Stomach (tissue), 4 donors: ENCODE measurements at regions not wholly inside any gene's neighbourhood (a gene's known extent, or its start where the extent isn't known, plus 50 kb on each side); places are given as distances from the start of the nearest gene placed in this dataset.

Source experiments
- EP300 ChIP-seq: sonication (generic); formaldehyde crosslinking; IDR thresholded peaks from one replicate; pipeline ENCODE4 v1.6.1; 2017; ENCODE audit warnings: antibody characterized with exemption
- POLR2A ChIP-seq, 4 donors: fragments of 450-650 bp; IDR thresholded peaks; one replicate each; pipeline ENCODE4 v1.6.1; 2016; ENCODE audit warnings: antibody characterized with exemption in 4 of 4, control low read depth in 2 of 4, mild to moderate bottlenecking in 1 of 4, moderate library complexity in 1 of 4
- TF ChIP-seq, protein P1 (sequence below), 7 experiments: fragments of 450-650 bp in 4 of 7; fragments of 200-600 bp in 3 of 7; sonication (generic) in 3 of 7; IDR thresholded peaks; one replicate each; pipeline ENCODE4 v1.5.1; 2016 to 2019; ENCODE audit warnings: antibody characterized with exemption in 7 of 7, control low read depth in 2 of 7, mild to moderate bottlenecking in 1 of 7

GRCh38 chr20:55159230-55159629 is 683.8 kb downstream of the DOK5 start:
- no peak for TF ChIP-seq EP300
- TF ChIP-seq, protein P1, sequence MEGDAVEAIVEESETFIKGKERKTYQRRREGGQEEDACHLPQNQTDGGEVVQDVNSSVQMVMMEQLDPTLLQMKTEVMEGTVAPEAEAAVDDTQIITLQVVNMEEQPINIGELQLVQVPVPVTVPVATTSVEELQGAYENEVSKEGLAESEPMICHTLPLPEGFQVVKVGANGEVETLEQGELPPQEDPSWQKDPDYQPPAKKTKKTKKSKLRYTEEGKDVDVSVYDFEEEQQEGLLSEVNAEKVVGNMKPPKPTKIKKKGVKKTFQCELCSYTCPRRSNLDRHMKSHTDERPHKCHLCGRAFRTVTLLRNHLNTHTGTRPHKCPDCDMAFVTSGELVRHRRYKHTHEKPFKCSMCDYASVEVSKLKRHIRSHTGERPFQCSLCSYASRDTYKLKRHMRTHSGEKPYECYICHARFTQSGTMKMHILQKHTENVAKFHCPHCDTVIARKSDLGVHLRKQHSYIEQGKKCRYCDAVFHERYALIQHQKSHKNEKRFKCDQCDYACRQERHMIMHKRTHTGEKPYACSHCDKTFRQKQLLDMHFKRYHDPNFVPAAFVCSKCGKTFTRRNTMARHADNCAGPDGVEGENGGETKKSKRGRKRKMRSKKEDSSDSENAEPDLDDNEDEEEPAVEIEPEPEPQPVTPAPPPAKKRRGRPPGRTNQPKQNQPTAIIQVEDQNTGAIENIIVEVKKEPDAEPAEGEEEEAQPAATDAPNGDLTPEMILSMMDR (IDR thresholded peaks at IDR 0.05) = no peak
- no peak for TF ChIP-seq POLR2A (IDR thresholded peaks at IDR 0.05)
